Stimulated activated CD8-positive, alpha-beta memory T cell treated with anti-CD3 and anti-CD28 coated beads, Interleukin-7, amount 100 ng/mL, for 1 hour (primary cell): ENCODE measurements at regions not wholly inside any gene's neighbourhood (a gene's known extent, or its start where the extent isn't known, plus 50 kb on each side); places are given as distances from the start of the nearest gene placed in this dataset.
"Not testable (repeated sequence)": the region's sequence is repeated elsewhere in the genome, so short reads cannot be mapped to it uniquely, and the experiment has no call there.

Experiments used
- DNase-seq, 2 donors: peaks; one replicate each; pipeline ENCODE4 v3.0.0-alpha.2; 2020; ENCODE audit warnings: low read depth in 2 of 2

DNA sequence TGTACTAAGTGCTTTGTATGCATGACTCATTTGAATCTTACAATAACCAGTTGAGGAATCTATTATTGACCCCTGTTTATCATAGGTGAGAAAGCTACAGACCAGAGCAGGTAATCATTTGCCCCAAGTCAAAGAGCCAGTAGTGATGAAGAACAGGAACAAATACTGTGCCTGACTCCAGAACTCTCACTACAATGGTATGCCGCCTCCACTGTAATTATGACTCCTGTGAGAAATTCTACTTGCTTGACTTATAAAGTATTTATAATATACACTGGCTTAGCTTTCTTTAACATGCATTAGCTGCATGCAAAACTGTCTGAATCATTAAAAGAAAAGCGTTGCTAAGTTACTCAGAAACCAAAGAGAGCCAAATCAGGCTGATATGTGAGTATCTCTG is 92.6 kb downstream of the ZNF281 start:
- no peak for DNase-seq

DNA sequence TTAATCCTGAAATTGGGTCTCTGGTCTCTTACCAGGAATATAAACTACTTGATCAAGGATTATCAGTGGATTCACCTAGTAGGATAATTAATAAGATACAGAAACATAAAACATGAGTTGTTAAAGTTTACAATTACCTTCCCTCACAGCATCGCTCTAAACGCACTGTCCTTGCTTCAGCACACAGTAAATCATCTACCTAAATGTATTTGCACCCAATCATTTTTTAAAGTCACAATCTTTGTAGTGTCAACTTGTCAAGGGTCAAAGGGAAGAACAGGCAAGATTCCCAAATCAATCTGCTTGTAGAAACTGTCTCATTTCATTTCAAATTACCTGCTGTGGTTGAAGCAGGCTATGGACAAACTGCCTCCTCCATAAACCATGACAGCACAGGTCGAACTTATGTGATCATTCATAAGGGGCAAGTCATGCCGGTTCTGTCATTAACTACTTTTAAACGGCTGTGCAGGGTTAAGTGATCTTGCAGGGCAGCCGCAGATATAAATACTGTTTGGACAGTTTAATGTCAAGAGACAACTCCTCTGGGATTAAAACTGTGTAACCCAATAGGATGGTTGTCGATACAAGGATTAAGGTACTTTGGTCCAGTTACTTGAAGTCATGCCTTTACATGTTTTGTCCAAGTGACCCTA is 93.6 kb downstream of the ZNF281 start:
- DNase-seq, result no peak

DNA sequence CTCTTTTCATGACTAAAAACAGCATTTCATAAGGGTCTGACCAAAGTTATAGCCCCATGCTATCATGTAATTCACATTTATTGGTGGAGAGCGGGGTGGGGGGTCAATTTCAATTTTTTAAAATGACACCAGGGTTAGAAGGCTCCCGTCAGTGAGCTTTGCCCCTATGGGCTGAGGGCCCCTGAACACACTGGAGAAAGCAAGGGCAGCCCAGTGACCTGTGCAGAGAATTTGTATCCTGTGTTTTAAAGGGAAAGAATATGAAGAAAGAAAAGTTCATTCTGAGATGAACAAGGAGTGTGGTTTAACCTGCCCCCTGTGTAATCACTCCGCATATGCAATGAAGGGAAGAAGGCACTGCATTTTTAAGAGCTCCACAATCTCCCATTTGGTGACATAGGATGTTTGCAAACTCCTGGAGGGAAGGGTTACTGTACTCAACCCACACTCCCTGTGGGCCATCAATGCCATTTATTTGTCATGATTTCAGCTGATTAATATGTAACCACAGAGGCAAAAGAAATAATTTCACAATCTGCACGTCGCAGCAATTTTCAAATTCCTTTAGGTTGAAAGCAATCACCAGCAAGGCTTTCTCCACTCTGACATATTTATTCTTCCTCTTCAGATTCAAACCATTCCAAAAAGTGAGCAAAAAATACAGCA is 95.6 kb downstream of the ZNF281 start:
- DNase-seq, result no peak

DNA sequence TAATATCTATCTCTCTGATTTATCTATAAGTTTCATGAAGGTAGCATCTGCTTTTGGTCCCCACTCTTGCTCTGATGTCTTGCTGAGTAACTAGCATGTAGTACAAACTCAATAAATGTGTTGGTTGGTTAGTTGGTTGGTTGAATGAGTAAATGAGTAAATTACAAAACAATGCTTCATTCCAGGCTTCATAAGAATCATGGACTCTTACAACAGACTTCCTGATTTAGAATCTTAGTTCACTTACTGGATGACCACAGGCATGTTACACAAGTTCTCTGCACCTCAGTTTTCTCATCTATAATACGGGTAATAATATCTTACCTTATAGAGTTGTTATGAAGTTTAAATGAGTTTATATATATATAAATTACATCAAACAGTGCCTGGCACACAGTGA is 98.6 kb downstream of the ZNF281 start:
- DNase-seq, result no peak

DNA sequence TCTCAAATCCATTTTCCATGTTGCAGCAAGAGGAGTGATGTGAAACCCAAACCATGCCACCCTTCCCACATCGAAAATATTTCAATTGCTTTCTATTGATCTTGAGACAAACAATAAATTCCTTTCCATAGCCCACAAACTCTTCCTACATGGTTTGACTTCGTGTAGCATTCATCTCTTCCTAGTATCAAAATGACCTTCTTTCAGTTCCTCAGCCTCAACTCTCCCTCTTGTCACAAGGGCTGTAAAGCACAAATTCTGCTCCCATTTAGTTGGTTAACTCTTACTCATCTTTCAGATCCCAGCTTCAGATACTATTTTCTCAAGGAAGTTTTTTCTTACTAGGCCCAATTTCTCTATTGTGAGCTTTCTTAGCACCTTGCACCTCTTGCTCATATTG is 99.0 kb downstream of the ZNF281 start:
- no peak for DNase-seq

DNA sequence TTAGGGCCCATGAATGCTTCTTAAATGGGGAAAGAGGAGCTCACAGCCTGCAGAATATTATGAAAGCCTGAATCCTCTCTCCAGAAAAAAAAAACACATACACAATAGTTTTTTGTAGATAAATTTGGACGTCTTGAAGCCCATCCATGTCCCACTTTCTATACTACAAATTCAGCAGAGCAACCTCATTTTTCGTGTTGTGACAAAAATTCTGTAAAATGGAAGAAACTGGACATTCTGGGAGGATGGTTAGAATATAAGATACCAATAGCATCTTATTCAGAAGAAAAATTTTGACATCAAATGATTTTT is 102.1 kb downstream of the ZNF281 start:
- no peak for DNase-seq

DNA sequence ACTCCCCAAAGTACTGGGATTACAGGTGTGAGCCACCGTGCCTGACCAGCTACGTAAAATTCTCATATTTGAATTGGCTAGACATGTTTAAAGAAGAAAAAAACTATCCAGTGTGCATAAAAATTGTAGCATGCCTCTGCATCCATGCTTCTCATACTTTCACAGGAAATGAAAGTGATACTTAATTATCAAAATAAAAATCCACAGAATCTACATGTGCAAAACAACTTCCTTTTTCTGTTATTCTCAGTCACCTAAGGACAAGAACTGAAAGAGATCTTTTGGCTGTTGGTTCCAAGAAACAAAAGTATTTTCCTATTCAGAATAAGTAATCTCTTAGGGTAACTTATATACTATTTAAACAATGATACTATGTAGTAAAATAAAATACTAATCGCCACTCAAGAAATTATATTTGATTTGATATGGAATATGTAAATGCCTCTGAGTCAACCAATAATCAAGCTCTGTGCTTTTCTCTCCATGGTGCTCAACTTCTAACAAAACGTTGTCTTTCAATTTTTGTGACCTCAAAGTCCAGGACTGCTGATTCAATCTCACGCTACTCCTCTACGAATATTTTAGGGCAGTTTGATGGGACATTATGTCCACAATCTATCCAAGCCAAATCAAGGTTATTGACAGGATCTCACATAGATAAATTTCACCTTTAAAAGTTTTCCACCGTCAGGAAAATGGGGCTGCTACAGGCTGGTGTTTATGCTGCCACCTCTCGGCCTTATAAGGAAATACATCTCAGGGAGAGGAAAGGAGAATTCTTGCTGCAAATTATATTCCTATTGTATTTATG is 102.7 kb downstream of the ZNF281 start:
- DNase-seq, result no peak

DNA sequence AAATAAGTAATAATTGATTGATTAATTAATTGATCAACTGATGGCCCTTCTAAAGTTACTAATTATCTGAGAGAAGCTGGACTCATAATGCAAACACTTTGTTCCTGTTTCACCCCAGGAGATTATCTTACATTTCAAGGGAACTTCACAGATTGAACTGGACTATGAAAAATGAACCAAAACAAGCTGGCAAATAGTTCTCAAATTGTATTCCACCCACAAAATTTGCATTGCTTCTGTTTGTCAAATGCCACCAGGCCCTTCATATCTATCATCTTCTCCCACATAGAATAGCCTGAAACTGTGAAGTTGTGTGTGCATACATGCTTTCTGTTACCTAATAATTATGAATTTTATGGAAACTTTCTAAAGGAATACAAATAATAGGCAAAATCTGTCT is 104.0 kb downstream of the ZNF281 start:
- no peak for DNase-seq

DNA sequence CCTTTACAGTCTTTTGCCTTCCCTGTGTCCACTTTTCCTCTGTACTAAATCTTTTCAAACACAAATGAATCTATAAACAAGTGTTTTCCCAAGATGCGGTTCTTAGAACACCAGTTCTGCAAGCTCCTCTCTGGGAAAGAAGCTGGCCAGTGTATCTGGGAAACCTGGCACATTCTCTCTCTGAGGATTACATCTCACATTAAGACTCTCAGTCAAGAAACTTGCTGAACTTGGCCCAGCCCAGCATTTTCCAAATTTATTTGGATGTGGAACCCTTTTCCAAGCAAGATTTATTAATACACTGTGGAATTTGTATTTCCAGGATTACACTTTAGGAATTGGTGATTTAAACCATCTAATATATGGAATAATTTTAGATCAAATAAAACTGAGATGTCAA is 105.7 kb downstream of the ZNF281 start:
- no peak for DNase-seq

DNA sequence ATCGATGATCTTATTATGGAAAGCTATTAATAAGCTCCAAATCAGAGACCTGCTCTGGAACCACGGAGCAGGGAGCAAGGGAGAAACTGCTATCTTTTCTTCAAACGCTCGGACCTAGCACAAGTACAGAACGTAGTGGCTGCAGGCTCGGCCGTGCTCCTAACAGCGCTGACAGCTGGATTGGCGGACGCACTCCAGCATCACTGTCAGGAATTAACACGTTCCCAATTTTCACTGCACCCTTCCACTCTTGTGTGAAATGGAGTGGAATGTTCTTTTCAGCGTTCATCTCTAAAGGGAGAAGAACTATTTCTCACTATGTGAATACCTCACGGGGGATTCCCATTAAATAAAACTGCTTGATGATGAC is 106.9 kb downstream of the ZNF281 start:
- DNase-seq, result no peak

DNA sequence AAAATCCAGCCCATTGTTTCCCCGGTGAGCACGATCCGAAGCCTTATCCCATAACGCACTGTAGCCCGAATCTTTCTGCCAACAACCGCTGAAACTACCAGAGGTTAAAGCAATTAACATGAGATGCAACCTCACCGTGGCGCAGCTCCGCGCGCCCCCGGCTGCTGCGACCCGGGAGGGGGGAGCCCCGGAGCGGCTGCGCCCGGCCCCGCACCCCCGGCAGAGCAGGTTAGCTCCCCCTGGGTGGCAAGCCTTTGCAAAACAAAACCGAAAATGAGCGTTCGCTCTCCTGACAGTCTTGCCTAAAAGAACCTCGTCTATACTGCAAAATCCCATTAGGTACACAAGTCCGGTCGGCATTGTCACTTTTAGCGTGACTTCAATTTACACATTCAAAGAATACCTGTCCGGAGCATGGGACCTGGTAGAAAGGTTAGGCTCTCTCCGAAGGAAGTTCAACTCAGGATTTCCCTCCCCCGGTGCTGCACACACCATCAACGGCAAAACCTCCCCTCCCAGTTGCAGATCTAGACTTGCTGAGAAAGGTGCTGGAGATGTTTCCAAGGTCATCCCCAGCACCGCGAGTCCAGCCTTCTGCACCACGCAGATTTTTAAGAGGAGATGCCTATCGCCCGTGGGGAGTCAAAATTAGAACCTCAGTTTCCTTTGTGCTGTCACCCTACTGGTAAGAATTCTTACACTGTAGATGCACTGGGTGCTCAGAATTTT is 107.5 kb downstream of the ZNF281 start:
- DNase-seq, result peak; percentile 24 to 33

DNA sequence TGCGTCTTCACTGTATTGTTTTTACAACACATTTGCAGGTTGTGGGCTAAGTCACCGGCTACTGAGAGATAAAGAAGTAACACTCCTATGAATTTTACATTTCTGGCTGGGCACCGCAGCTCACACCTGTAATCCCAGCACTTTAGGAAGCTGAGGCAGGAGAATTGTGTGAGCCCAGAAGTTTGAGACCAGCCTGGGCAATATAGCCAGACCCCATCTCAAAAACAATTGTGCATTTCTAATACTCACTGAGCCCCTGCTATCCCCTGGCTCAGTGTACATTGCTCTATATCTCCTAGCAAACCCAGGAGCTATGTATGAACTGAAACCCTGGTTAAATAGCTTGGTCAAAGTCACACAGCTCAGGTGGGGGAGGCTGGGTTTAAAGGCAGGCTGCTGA is 108.7 kb downstream of the ZNF281 start:
- DNase-seq, result no peak

DNA sequence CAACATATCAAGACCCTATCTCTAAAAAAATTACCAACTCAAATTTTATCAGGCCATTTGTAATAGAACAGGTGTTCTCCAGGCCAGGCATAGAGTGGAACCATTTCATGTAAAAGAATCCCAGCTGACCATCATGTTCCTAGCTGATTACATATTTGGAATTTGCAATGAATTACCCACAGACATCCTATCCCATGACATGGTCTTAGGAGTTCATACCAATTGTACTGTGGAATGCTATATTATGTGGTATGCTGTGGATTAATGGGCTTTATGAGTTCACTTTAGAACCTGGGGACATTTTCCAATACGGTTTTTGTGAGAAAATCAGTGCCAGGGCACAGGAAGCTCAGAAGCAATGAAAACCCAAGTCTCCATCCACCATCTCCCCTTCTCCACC is 110.3 kb downstream of the ZNF281 start:
- no peak for DNase-seq

DNA sequence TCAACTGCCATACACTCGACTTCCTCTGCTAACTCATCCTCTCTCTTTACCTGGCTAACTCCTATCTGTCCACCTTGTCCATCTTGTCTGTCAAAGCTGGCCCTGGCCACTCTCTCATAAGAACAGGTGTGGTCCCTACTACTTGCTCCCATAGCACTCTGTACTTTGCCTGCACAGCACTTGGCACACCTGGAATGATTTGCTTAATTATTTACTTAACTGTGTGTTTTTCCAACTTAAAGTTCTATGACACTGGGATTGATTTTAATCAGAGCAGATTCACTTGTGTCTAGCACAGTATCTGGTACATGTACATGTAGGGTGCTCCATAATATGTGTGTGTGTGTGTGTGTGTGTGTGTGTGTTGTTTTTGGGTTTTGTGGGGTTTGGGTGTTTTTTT is 111.6 kb downstream of the ZNF281 start:
- DNase-seq, result no peak

DNA sequence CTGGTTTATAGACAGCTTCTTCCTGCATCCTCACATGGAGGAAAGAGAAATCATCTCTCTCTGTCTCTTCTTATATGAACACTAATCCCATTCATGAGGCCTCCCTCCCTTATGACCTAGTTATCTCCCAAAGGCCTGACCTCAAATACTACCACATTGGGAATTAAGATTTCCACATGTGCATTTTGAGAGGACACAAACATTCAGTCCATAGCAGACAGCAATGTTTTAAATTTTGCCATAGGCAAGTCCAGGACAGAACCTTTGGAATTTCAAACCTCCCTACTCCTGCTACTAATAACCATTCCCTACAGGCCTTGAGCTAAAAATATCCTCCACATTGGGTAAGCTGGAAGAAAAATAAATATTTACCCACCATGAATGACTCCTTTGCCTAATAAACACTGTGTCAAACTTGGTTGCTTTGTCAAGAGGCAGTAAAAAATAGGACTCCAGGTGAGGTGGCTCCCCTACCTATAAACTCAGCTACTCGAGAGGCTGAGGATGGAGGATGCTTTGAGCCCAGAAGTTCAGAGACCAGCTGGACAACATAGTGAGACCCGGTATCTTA is 113.7 kb downstream of the ZNF281 start:
- DNase-seq, result no peak

DNA sequence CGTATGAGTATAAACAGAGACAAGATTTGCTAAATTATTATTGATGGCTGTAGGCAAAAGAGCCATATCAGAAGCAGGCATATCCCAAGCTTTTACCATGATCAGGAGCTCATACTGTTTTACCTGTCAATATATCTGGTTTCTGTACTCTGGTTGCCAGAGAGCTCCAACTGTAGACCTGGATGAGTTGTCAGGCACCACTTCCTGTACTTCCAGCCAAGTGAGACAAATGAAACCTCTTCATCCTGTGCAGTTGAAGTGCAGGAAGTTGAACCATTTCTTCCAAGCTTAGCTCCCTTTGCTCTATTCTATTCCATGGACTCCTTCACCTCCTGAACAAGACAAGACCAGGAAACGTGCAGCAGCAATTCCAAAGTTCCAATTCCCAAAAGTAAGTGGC is 115.6 kb downstream of the ZNF281 start:
- no peak for DNase-seq

DNA sequence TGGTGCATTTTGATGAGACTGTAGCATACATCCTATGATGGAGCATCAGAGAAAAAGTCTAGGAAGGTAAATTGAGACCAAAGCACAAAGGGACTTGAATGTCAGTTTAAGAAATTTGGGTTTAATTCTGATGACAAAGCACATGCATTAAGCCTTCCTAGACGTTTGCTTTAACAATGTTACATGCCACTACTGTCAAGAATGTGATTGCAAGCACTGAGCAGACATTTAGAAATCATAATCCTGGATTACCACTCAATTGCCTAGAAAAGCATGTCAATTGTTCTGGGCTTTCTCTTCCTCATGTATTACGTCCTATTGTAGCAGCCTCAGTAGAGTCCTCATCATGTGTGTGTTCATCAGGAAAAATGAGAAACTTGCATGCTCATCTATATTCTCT is 117.1 kb downstream of the ZNF281 start:
- no peak for DNase-seq

DNA sequence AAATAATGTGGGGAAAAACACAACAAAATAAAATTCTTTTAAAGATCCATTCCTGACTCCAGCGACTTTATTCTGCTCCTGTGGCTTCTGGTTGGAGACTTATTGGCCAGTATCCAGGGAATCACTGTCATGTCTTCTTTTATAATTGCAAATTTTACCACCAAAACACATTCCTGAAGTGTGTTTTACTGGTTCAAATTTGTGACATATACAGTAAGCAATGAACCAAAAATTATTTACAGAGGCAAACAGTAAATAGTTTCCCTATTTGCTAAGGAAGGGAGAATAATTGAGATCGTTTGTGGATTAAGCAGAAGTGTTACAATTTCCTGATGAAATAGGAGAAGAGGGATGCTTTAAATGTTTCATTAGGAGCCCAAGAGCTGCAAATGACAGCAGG is 118.7 kb downstream of the ZNF281 start:
- DNase-seq, result no peak

DNA sequence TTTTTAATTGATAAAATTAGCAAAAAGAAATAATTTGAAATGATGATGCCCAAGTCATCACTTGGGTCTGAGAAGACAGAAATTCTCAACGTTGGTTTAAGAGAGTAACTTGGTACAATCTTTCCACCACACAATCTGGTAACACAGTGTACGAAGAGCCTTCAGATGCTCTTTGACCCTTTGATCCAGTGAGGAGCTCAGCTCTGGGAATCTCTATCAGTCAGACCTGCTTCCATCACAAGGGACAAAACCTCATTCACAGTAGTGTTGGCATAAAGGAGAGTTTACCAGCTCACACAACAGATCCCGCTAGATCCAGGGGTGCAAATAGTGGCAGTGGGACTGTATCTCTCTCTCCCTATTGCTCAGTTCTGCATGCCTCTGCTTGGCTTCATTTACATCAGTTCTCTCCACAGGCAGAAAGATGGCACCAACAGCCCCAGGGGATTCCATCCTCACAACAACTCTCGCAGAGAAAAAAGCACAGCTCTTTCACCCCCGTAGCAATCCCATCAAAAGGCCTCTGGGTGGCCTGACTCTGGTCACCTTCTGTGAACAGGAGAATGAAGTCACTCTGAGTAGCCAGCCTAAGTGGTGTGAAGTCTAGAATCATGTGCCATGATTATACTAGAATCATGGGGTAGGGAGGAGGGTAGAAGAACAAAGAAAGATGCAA is 119.7 kb downstream of the ZNF281 start:
- no peak for DNase-seq

DNA sequence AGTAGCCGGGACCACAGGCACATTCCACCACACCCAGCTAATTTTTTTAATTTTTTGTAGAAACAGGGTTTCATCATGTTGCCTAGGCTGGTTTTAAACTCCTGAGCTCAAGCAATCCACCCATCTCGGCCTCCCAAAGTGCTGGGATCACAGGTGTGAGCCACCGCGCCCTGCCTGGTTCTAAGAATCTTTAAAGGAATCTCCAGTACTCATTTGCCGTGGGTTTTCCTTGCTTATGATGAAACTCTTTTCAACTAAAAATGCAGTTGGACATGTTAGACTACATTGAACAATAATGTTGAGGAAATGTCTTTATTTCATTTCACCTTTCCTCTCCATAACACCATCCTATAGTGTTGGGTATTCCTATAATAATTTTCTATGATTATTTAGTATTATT is 121.6 kb downstream of the ZNF281 start:
- DNase-seq, result no peak

DNA sequence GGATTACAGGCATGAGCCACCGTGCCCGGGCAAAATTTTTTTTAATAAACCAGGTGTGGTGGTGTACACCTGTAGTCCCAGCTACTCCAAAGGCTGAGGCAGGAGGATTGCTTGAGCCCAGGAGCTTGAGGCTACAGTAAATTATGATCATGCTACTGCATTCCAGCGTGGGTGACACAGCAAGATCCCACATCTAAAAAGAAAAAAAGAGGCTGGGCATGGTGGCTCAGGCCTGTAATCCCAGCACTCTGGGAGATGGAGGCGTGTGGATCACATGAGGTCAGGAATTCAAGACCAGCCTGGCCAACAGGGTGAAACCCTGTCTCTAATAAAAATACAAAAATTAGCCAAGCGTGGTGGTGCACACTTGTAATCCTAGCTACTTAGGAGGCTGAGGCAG is 125.6 kb downstream of the ZNF281 start:
- not testable (repeated sequence) for DNase-seq
